ENCODE measurements at regions not wholly inside any gene's neighbourhood (a gene's known extent, or its start where the extent isn't known, plus 50 kb on each side); places are given as distances from the start of the nearest gene placed in this dataset.

GRCh38 chr4:100949350-100949935, 397.9 kb downstream of the PPP3CA start:
- Histone ChIP-seq H3K4me1 (replicated peaks; ENCODE audit: insufficient read depth) (no peaks in the 10 kb centered on the region), H3K9me3 (ENCODE audit: insufficient read depth, low read depth) (no peaks in the 10 kb centered on the region), H3F3A (ENCODE audit: insufficient read depth, low read depth) (no peaks in the 10 kb centered on the region), H3K27ac (no peak overlapping the region), H2AFZ (no peak overlapping the region), H3K4me2 (no peak overlapping the region), H3K4me3 (no peak overlapping the region), H4K20me1 (ENCODE audit: insufficient read depth) (no peaks in the 10 kb centered on the region), H3K79me2 (ENCODE audit: low read depth) (no peaks in the 10 kb centered on the region), H3K36me3 (ENCODE audit: low read depth) (no peaks in the 10 kb centered on the region), H3K27me3 (ENCODE audit: insufficient read depth, low read depth) (no peaks in the 10 kb centered on the region), H3K9me2 (ENCODE audit: insufficient read depth) (no peaks in the 10 kb centered on the region)
- intact Hi-C loops (cut with micrococcal nuclease; ENCODE audit: unreplicated experiment) = no loop called here
- ChIA-PET POLR2A (ENCODE audit: unreplicated experiment) (no interaction called here), CTCF (no interaction called here)
- no TSS peak for BruUV-seq (replicated peaks)
- no peak for DNase-seq
- TF ChIP-seq EZH2 (IDR thresholded peaks at IDR 0.05; ENCODE audit: low read depth) (no peak), CTCF (conservative IDR thresholded peaks at IDR 0.05) (no peak)

GRCh38 chr4:100948911-100949310, 398.4 kb downstream of the PPP3CA start:
- intact Hi-C loops (cut with micrococcal nuclease; ENCODE audit: unreplicated experiment) = no loop called here
- TF ChIP-seq CTCF (conservative IDR thresholded peaks at IDR 0.05) (no peak), EZH2 (IDR thresholded peaks at IDR 0.05; ENCODE audit: low read depth) (no peak)
- no peaks in the 10 kb centered on the region for H3K4me1 ChIP-seq (replicated peaks; ENCODE audit: insufficient read depth)
- BruUV-seq (replicated peaks) = no TSS peak
- no peaks in the 10 kb centered on the region for H3K79me2 ChIP-seq (ENCODE audit: low read depth)
- H3K36me3 ChIP-seq (ENCODE audit: low read depth) = no peaks in the 10 kb centered on the region
- ChIA-PET POLR2A (ENCODE audit: unreplicated experiment) (no interaction called here), CTCF (no interaction called here)
- no peak overlapping the region for H2AFZ ChIP-seq
- no peak overlapping the region for H3K27ac ChIP-seq
- H3K4me3 ChIP-seq = no peak overlapping the region
- H3K9me3 ChIP-seq (ENCODE audit: insufficient read depth, low read depth) = no peaks in the 10 kb centered on the region
- H3F3A ChIP-seq (ENCODE audit: insufficient read depth, low read depth) = no peaks in the 10 kb centered on the region
- no peaks in the 10 kb centered on the region for H4K20me1 ChIP-seq (ENCODE audit: insufficient read depth)
- H3K9me2 ChIP-seq (ENCODE audit: insufficient read depth) = no peaks in the 10 kb centered on the region
- no peaks in the 10 kb centered on the region for H3K27me3 ChIP-seq (ENCODE audit: insufficient read depth, low read depth)
- no peak for DNase-seq
- no peak overlapping the region for H3K4me2 ChIP-seq

- no peak overlapping the region for H3K4me2 ChIP-seq
- no peak for DNase-seq
- no TSS peak for BruUV-seq (replicated peaks)
- H3K4me1 ChIP-seq (replicated peaks; ENCODE audit: insufficient read depth) = no peaks in the 10 kb centered on the region
- no peaks in the 10 kb centered on the region for H3K9me2 ChIP-seq (ENCODE audit: insufficient read depth)
- H2AFZ ChIP-seq = no peak overlapping the region
- no peaks in the 10 kb centered on the region for H3K9me3 ChIP-seq (ENCODE audit: insufficient read depth, low read depth)
- intact Hi-C loops (cut with micrococcal nuclease; ENCODE audit: unreplicated experiment) = no loop called here
- H4K20me1 ChIP-seq (ENCODE audit: insufficient read depth) = no peaks in the 10 kb centered on the region
- TF ChIP-seq CTCF (conservative IDR thresholded peaks at IDR 0.05) = no peak
- no peak for TF ChIP-seq EZH2 (IDR thresholded peaks at IDR 0.05; ENCODE audit: low read depth)
- H3K79me2 ChIP-seq (ENCODE audit: low read depth) = no peaks in the 10 kb centered on the region
- no peaks in the 10 kb centered on the region for H3K36me3 ChIP-seq (ENCODE audit: low read depth)
- no peaks in the 10 kb centered on the region for H3F3A ChIP-seq (ENCODE audit: insufficient read depth, low read depth)
- ChIA-PET POLR2A (ENCODE audit: unreplicated experiment) (no interaction called here), CTCF (no interaction called here)
- H3K27me3 ChIP-seq (ENCODE audit: insufficient read depth, low read depth) = no peaks in the 10 kb centered on the region
- no peak overlapping the region for H3K4me3 ChIP-seq
- H3K27ac ChIP-seq = no peak overlapping the region
Observed at GRCh38 chr4:100945789-100946188, 401.5 kb downstream of the PPP3CA start.
